ENCODE measurements at regions not wholly inside any gene's neighbourhood (a gene's known extent, or its start where the extent isn't known, plus 50 kb on each side); places are given as distances from the start of the nearest gene placed in this dataset.

- no peak for TF ChIP-seq CTCF (IDR thresholded peaks at IDR 0.05; ENCODE audit: unreplicated experiment)
- DNase-seq (ENCODE audit: low spot score in 2 of 2, unreplicated experiment in 2 of 2): no peak
- Mint-ChIP-seq H3K36me3 (no peaks in the 10 kb centered on the region), H3K4me1 (no peaks in the 10 kb centered on the region), H3K27me3 (ENCODE audit: low read depth) (peaks cover 2% of the 10 kb centered on the region), H3K27ac (no peak overlapping the region), H3K9me3 (no peaks in the 10 kb centered on the region), H3K4me3 (no peak overlapping the region)
These were observed 127.4 kb downstream of the VCX3A start for GRCh38 chrX:6407542-6407941.

GRCh38 chrX:6386837-6387236 lies 148.1 kb downstream of the VCX3A start:
- Mint-ChIP-seq H3K27me3 (ENCODE audit: low read depth) (peaks cover 26% of the 10 kb centered on the region), H3K27ac (no peak overlapping the region), H3K4me1 (no peaks in the 10 kb centered on the region), H3K36me3 (no peaks in the 10 kb centered on the region), H3K9me3 (no peaks in the 10 kb centered on the region), H3K4me3 (no peak overlapping the region)
- no peak for DNase-seq (ENCODE audit: low spot score in 2 of 2, unreplicated experiment in 2 of 2)
- no peak for TF ChIP-seq CTCF (IDR thresholded peaks at IDR 0.05; ENCODE audit: unreplicated experiment)

GRCh38 chrX:6384921-6385320 lies 150.0 kb downstream of the VCX3A start:
- no peak for DNase-seq (ENCODE audit: low spot score in 2 of 2, unreplicated experiment in 2 of 2)
- H3K4me1 Mint-ChIP-seq: no peaks in the 10 kb centered on the region
- H3K27me3 Mint-ChIP-seq (ENCODE audit: low read depth): peaks cover 24% of the 10 kb centered on the region
- H3K27ac Mint-ChIP-seq: no peak overlapping the region
- TF ChIP-seq CTCF (IDR thresholded peaks at IDR 0.05; ENCODE audit: unreplicated experiment): no peak
- no peak overlapping the region for H3K4me3 Mint-ChIP-seq
- H3K9me3 Mint-ChIP-seq: no peaks in the 10 kb centered on the region
- H3K36me3 Mint-ChIP-seq: no peaks in the 10 kb centered on the region

GRCh38 chrX:6384371-6384770 lies 150.5 kb downstream of the VCX3A start:
- no peak for TF ChIP-seq CTCF (IDR thresholded peaks at IDR 0.05; ENCODE audit: unreplicated experiment)
- H3K27me3 Mint-ChIP-seq (ENCODE audit: low read depth): peaks cover 24% of the 10 kb centered on the region
- no peak overlapping the region for H3K4me3 Mint-ChIP-seq
- DNase-seq (ENCODE audit: low spot score in 2 of 2, unreplicated experiment in 2 of 2): no peak
- H3K4me1 Mint-ChIP-seq: no peaks in the 10 kb centered on the region
- H3K27ac Mint-ChIP-seq: no peak overlapping the region
- H3K9me3 Mint-ChIP-seq: no peaks in the 10 kb centered on the region
- no peaks in the 10 kb centered on the region for H3K36me3 Mint-ChIP-seq

- Mint-ChIP-seq H3K4me3 (no peak overlapping the region), H3K9me3 (no peaks in the 10 kb centered on the region), H3K4me1 (no peaks in the 10 kb centered on the region), H3K27ac (no peak overlapping the region), H3K27me3 (ENCODE audit: low read depth) (peaks cover 24% of the 10 kb centered on the region), H3K36me3 (no peaks in the 10 kb centered on the region)
- TF ChIP-seq CTCF (IDR thresholded peaks at IDR 0.05; ENCODE audit: unreplicated experiment): no peak
- DNase-seq (ENCODE audit: low spot score in 2 of 2, unreplicated experiment in 2 of 2): no peak
These were observed 151.0 kb downstream of the VCX3A start for GRCh38 chrX:6383917-6384316.

GRCh38 chrX:6383488-6383887 lies 151.4 kb downstream of the VCX3A start:
- no peak overlapping the region for H3K27ac Mint-ChIP-seq
- no peak for TF ChIP-seq CTCF (IDR thresholded peaks at IDR 0.05; ENCODE audit: unreplicated experiment)
- no peaks in the 10 kb centered on the region for H3K4me1 Mint-ChIP-seq
- peaks cover 24% of the 10 kb centered on the region for H3K27me3 Mint-ChIP-seq (ENCODE audit: low read depth)
- no peak overlapping the region for H3K4me3 Mint-ChIP-seq
- H3K36me3 Mint-ChIP-seq: no peaks in the 10 kb centered on the region
- no peak for DNase-seq (ENCODE audit: low spot score in 2 of 2, unreplicated experiment in 2 of 2)
- no peaks in the 10 kb centered on the region for H3K9me3 Mint-ChIP-seq
